OCI-LY3 (cell line): ENCODE measurements at regions not wholly inside any gene's neighbourhood (a gene's known extent, or its start where the extent isn't known, plus 50 kb on each side); places are given as distances from the start of the nearest gene placed in this dataset.

Source experiments
- H2AFZ ChIP-seq: fragments of 200-600, 300-600 bp; shearing (Covaris generic); 2 replicates; pipeline ENCODE4 v1.6.0; 2014; ENCODE audit warnings: antibody characterized with exemption, low read depth, low read length
- H3K27ac ChIP-seq: fragments of 200-600, 300-600 bp; sonication (generic); 2 replicates; pipeline ENCODE4 v1.5.1; 2014; ENCODE audit warnings: mild to moderate bottlenecking, low read length, moderate library complexity, mixed read lengths
- H3K27me3 ChIP-seq: fragments of 200-600, 300-600 bp; sonication (generic); 2 replicates; pipeline ENCODE4 v1.6.1; 2014; ENCODE audit warnings: low read depth, low read length, mixed read lengths
- H3K36me3 ChIP-seq: fragments of 200-600, 300-600 bp; sonication (generic); replicated peaks from 2 replicates; pipeline ENCODE3; 2014; ENCODE audit warnings: low read depth, low read length, mixed read lengths
- H3K4me1 ChIP-seq: fragments of 300-600, 200-600 bp; sonication (generic); 2 replicates; pipeline ENCODE4 v1.6.1; 2014; ENCODE audit warnings: low read length, mixed read lengths
- H3K4me2 ChIP-seq: fragments of 200-600, 300-600 bp; sonication (generic); 2 replicates; pipeline ENCODE4 v1.6.1; 2014; ENCODE audit warnings: low read length, mixed read lengths
- H3K4me3 ChIP-seq: fragments of 300-600, 200-600 bp; sonication (generic); 2 replicates; pipeline ENCODE4 v1.5.1; 2014; ENCODE audit warnings: antibody characterized with exemption, mild to moderate bottlenecking, low read length, moderate library complexity
- H3K79me2 ChIP-seq: fragments of 300-600, 200-600 bp; shearing (Covaris generic); 2 replicates; pipeline ENCODE4 v1.6.1; 2014; ENCODE audit warnings: mild to moderate bottlenecking, low read length, mixed read lengths
- H3K9ac ChIP-seq: fragments of 300-600, 200-600 bp; shearing (Covaris generic); 2 replicates; pipeline ENCODE4 v1.6.0; 2014; ENCODE audit warnings: mild to moderate bottlenecking, low read length, moderate library complexity
- H3K9me3 ChIP-seq: fragments of 200-600, 300-600 bp; shearing (Covaris generic); 2 replicates; pipeline ENCODE4 v1.6.1; 2014; ENCODE audit warnings: low read length, mixed read lengths; ENCODE audit not compliant: insufficient read depth
- H4K20me1 ChIP-seq: fragments of 200-600, 300-600 bp; sonication (generic); 2 replicates; pipeline ENCODE4 v1.6.1; 2016; ENCODE audit warnings: low read length, mixed read lengths; ENCODE audit not compliant: insufficient read depth
- CTCF ChIP-seq: fragments of 200-600, 300-600 bp; sonication (generic); IDR thresholded peaks from 2 replicates; pipeline ENCODE4 v1.5.1; 2014; ENCODE audit warnings: antibody characterized with exemption, low read length, low read depth
- EZH2phosphoT487 ChIP-seq: fragments of 200-600 bp; shearing (Covaris generic); IDR thresholded peaks from 2 replicates; pipeline ENCODE4 v1.6.1; 2018; ENCODE audit warnings: antibody characterized with exemption, mixed run types, low read depth

GRCh38 chr11:107276077-107276476, 181.5 kb downstream of the CWF19L2 start:
- no peaks in the 10 kb centered on the region for H4K20me1 ChIP-seq
- H2AFZ ChIP-seq = no peak overlapping the region
- no peaks in the 10 kb centered on the region for H3K27me3 ChIP-seq
- no peak overlapping the region for H3K4me2 ChIP-seq
- H3K36me3 ChIP-seq = no peaks in the 10 kb centered on the region
- H3K9ac ChIP-seq = no peak overlapping the region
- H3K79me2 ChIP-seq = no peaks in the 10 kb centered on the region
- no peak overlapping the region for H3K4me3 ChIP-seq
- no peak overlapping the region for H3K27ac ChIP-seq
- H3K9me3 ChIP-seq = no peaks in the 10 kb centered on the region
- TF ChIP-seq EZH2phosphoT487 (no peak), CTCF (no peak)
- H3K4me1 ChIP-seq = no peaks in the 10 kb centered on the region

GRCh38 chr11:107275632-107276031, 182.0 kb downstream of the CWF19L2 start:
- Histone ChIP-seq H3K79me2 (no peaks in the 10 kb centered on the region), H3K4me2 (no peak overlapping the region), H3K4me1 (no peaks in the 10 kb centered on the region), H4K20me1 (no peaks in the 10 kb centered on the region), H3K27ac (no peak overlapping the region), H3K9me3 (no peaks in the 10 kb centered on the region), H2AFZ (no peak overlapping the region), H3K27me3 (no peaks in the 10 kb centered on the region), H3K36me3 (no peaks in the 10 kb centered on the region), H3K9ac (no peak overlapping the region), H3K4me3 (no peak overlapping the region)
- TF ChIP-seq EZH2phosphoT487 (no peak), CTCF (no peak)

- Histone ChIP-seq H3K79me2 (no peaks in the 10 kb centered on the region), H3K4me1 (no peaks in the 10 kb centered on the region), H3K4me3 (no peak overlapping the region), H2AFZ (no peak overlapping the region), H3K4me2 (no peak overlapping the region), H3K27ac (no peak overlapping the region), H3K27me3 (no peaks in the 10 kb centered on the region), H3K36me3 (no peaks in the 10 kb centered on the region), H3K9me3 (no peaks in the 10 kb centered on the region), H3K9ac (no peak overlapping the region), H4K20me1 (no peaks in the 10 kb centered on the region)
- TF ChIP-seq EZH2phosphoT487 (no peak), CTCF (no peak)
Observed at GRCh38 chr11:107274138-107274537, 183.5 kb downstream of the CWF19L2 start.

GRCh38 chr11:107272561-107272960, 185.1 kb downstream of the CWF19L2 start:
- Histone ChIP-seq H3K4me2 (no peak overlapping the region), H3K4me1 (no peaks in the 10 kb centered on the region), H3K27me3 (no peaks in the 10 kb centered on the region), H3K9ac (no peak overlapping the region), H3K79me2 (no peaks in the 10 kb centered on the region), H2AFZ (no peak overlapping the region), H3K9me3 (no peaks in the 10 kb centered on the region), H3K4me3 (no peak overlapping the region), H4K20me1 (no peaks in the 10 kb centered on the region), H3K27ac (no peak overlapping the region), H3K36me3 (no peaks in the 10 kb centered on the region)
- TF ChIP-seq CTCF = no peak
- no peak for TF ChIP-seq EZH2phosphoT487
